ENCODE measurements at regions not wholly inside any gene's neighbourhood (a gene's known extent, or its start where the extent isn't known, plus 50 kb on each side); places are given as distances from the start of the nearest gene placed in this dataset.

GRCh38 chr5:94082405-94082804, 341.0 kb upstream of the POU5F2 start:
- H3K79me2 ChIP-seq (ENCODE audit: control insufficient read depth, insufficient read depth, low read length), result peaks cover 91% of the 10 kb centered on the region
- no peak overlapping the region for H3K4me2 ChIP-seq (replicated peaks; ENCODE audit: low read depth, low read length, poor library complexity, severe bottlenecking)
- H3K4me3 ChIP-seq (ENCODE audit: control extremely low read depth in 1 of 5, extremely low read depth in 1 of 5, insufficient read depth in 1 of 5, low read depth in 2 of 5, low read length in 4 of 5), result no peak overlapping the region
- H3K9ac ChIP-seq (ENCODE audit: low read length), result no peak overlapping the region
- intact Hi-C loops (cut with micrococcal nuclease), result no loop called here
- peaks cover 61% of the 10 kb centered on the region for H4K20me1 ChIP-seq (ENCODE audit: control insufficient read depth, insufficient read depth, low read length, poor library complexity, severe bottlenecking)
- peaks cover 0 to 2% of the 10 kb centered on the region in 2 experiments for H3K36me3 ChIP-seq (replicated peaks in 1 of 2; ENCODE audit: control extremely low read depth in 1 of 2, control insufficient read depth in 1 of 2, extremely low read depth in 1 of 2, insufficient read depth in 2 of 2, low read length in 1 of 2)
- H3K4me1 ChIP-seq (ENCODE audit: control insufficient read depth in 2 of 2, insufficient read depth in 2 of 2, low read length in 2 of 2), result no peaks in the 10 kb centered on the region
- peaks cover 26% of the 10 kb centered on the region for H3K4me1 Mint-ChIP-seq
- peaks cover 0 to 2% (median 0%) of the 10 kb centered on the region in 3 donors for H3K9me3 ChIP-seq (ENCODE audit: control extremely low read depth in 1 of 3, control insufficient read depth in 2 of 3, insufficient read depth in 1 of 3, low read length in 2 of 3)
- no peaks in the 10 kb centered on the region for H3K27me3 Mint-ChIP-seq
- H3K27ac ChIP-seq (ENCODE audit: low read length in 2 of 2), result no peak overlapping the region
- TF ChIP-seq CTCF (IDR thresholded peaks at IDR 0.05), result no peak
- no peak for TF ChIP-seq EZH2 (IDR thresholded peaks at IDR 0.05; ENCODE audit: borderline replicate concordance, insufficient read depth, low read depth, low read length, poor library complexity, severe bottlenecking)
- CTCF ChIA-PET, result no interaction called here
- H2AFZ ChIP-seq (ENCODE audit: insufficient read depth, low read depth, low read length, poor library complexity, severe bottlenecking), result no peak overlapping the region
- POLR2A ChIA-PET, result no interaction called here
- no peak overlapping the region for H3K27ac Mint-ChIP-seq
- DNase-seq (no peak), ATAC-seq (ENCODE audit: low read depth) (no peak)
- no peak overlapping the region for H3K4me3 Mint-ChIP-seq
- H3K27me3 ChIP-seq (replicated peaks in 1 of 4; ENCODE audit: control extremely low read depth in 1 of 4, control insufficient read depth in 3 of 4, insufficient read depth in 4 of 4, low read length in 3 of 4), result no peaks in the 10 kb centered on the region
- H3K9me3 Mint-ChIP-seq (ENCODE audit: insufficient read depth), result peaks cover 10% of the 10 kb centered on the region

GRCh38 chr5:94081088-94081487, 339.7 kb upstream of the POU5F2 start:
- peaks cover 0 to 2% of the 10 kb centered on the region in 2 experiments for H3K36me3 ChIP-seq (replicated peaks in 1 of 2; ENCODE audit: control extremely low read depth in 1 of 2, control insufficient read depth in 1 of 2, extremely low read depth in 1 of 2, insufficient read depth in 2 of 2, low read length in 1 of 2)
- H3K27me3 ChIP-seq (replicated peaks in 1 of 4; ENCODE audit: control extremely low read depth in 1 of 4, control insufficient read depth in 3 of 4, insufficient read depth in 4 of 4, low read length in 3 of 4), result no peaks in the 10 kb centered on the region
- no CpG with 5 or more reads among the region's 1 CpG for WGBS (ENCODE audit: insufficient coverage)
- ChIA-PET POLR2A (no interaction called here), CTCF (no interaction called here)
- Mint-ChIP-seq H3K9me3 (ENCODE audit: insufficient read depth) (peaks cover 10% of the 10 kb centered on the region), H3K27me3 (no peaks in the 10 kb centered on the region), H3K4me1 (peaks cover 26% of the 10 kb centered on the region), H3K4me3 (no peak overlapping the region), H3K27ac (no peak overlapping the region)
- peaks cover 0 to 2% (median 0%) of the 10 kb centered on the region in 3 donors for H3K9me3 ChIP-seq (ENCODE audit: control extremely low read depth in 1 of 3, control insufficient read depth in 2 of 3, insufficient read depth in 1 of 3, low read length in 2 of 3)
- H3K27ac ChIP-seq (ENCODE audit: low read length in 2 of 2), result no peak overlapping the region
- TF ChIP-seq CTCF (IDR thresholded peaks at IDR 0.05) (no peak), EZH2 (IDR thresholded peaks at IDR 0.05; ENCODE audit: borderline replicate concordance, insufficient read depth, low read depth, low read length, poor library complexity, severe bottlenecking) (no peak)
- no peak overlapping the region for H2AFZ ChIP-seq (ENCODE audit: insufficient read depth, low read depth, low read length, poor library complexity, severe bottlenecking)
- peaks cover 89% of the 10 kb centered on the region for H3K79me2 ChIP-seq (ENCODE audit: control insufficient read depth, insufficient read depth, low read length)
- DNase-seq (no peak), ATAC-seq (ENCODE audit: low read depth) (no peak)
- intact Hi-C loops (cut with micrococcal nuclease), result no loop called here
- no peak overlapping the region for H3K4me2 ChIP-seq (replicated peaks; ENCODE audit: low read depth, low read length, poor library complexity, severe bottlenecking)
- H4K20me1 ChIP-seq (ENCODE audit: control insufficient read depth, insufficient read depth, low read length, poor library complexity, severe bottlenecking), result peaks cover 56% of the 10 kb centered on the region
- no peak overlapping the region for H3K4me3 ChIP-seq (ENCODE audit: control extremely low read depth in 1 of 5, extremely low read depth in 1 of 5, insufficient read depth in 1 of 5, low read depth in 2 of 5, low read length in 4 of 5)
- H3K4me1 ChIP-seq (ENCODE audit: control insufficient read depth in 2 of 2, insufficient read depth in 2 of 2, low read length in 2 of 2), result no peaks in the 10 kb centered on the region
- H3K9ac ChIP-seq (ENCODE audit: low read length), result no peak overlapping the region

Data from B cell (primary cell).